GM12878 (cell line): ENCODE measurements at regions not wholly inside any gene's neighbourhood (a gene's known extent, or its start where the extent isn't known, plus 50 kb on each side); places are given as distances from the start of the nearest gene placed in this dataset.

Experiments
- ATAC-seq: fragments of 200-7000 bp; cut with Tn5 transposase; 3 replicates; pipeline ENCODE4 v1.9.1; 2020; ENCODE audit warnings: mild to moderate bottlenecking, moderate library complexity
- BruUV-seq: library from RNA; stranded (reverse); fragments of 400-500 nt; replicated peaks from 2 replicates; lab custom pipeline; 2021; lab: Mats Ljungman, UMichigan
- CTCF ChIA-PET: fragments of 300-600 bp; sonication (Branson Sonifier 250); formaldehyde crosslinking; extraction: SDS; loops from one replicate; lab custom pipeline; 2021; ENCODE audit warnings: inconsistent platforms; lab: Yijun Ruan, JAX
- POLR2A ChIA-PET: fragments of 350-600 bp; formaldehyde crosslinking; extraction: SDS; loops from one replicate; lab custom pipeline; 2021; ENCODE audit warnings: inconsistent platforms; lab: Charles Lee
- RAD21 ChIA-PET: fragments of 300-600 bp; sonication (Branson Sonifier 250); formaldehyde crosslinking; loops from one replicate; lab custom pipeline; 2023; ENCODE audit warnings: antibody characterized with exemption; ENCODE audit not compliant: unreplicated experiment; lab: Charles Lee
- SMC1A ChIA-PET: fragments of 300-600 bp; sonication (Branson Sonifier 250); formaldehyde crosslinking; loops from one replicate; lab custom pipeline; 2023; ENCODE audit not compliant: unreplicated experiment, uncharacterized antibody; lab: Charles Lee
- DNase-seq: peaks from one replicate; pipeline ENCODE4 v3.0.0-alpha.2; 2011; ENCODE audit warnings: low read depth, low spot score
- FAIRE-seq: peaks from 3 replicates; lab custom pipeline; 2011; peaks lifted over from hg19 to GRCh38; lab: Jason Lieb, UNC
- H2AFZ ChIP-seq: 2 replicates; pipeline ENCODE4 v1.6.0; 2011; ENCODE audit warnings: low read depth, low read length, control low read depth; ENCODE audit not compliant: control insufficient read depth
- H3K27ac ChIP-seq: 2 replicates; pipeline ENCODE4 v1.5.1; 2011; ENCODE audit warnings: control low read depth; ENCODE audit not compliant: control insufficient read depth, insufficient read depth
- H3K27me3 ChIP-seq, 2 experiments: replicated peaks in 1 of 2; 2 replicates each; pipeline versions ENCODE4 v1.6.0 to v1.6.1; 2011; ENCODE audit warnings: low read length in 1 of 2; ENCODE audit not compliant: control insufficient read depth in 2 of 2, insufficient read depth in 2 of 2
- H3K36me3 ChIP-seq, 2 experiments: 2 replicates each; pipeline ENCODE4 v1.5.1; 2011; ENCODE audit warnings: low read length in 1 of 2; ENCODE audit not compliant: control insufficient read depth in 2 of 2, insufficient read depth in 2 of 2
- H3K4me1 ChIP-seq: 2 replicates; pipeline ENCODE4 v1.6.1; 2011; ENCODE audit warnings: mild to moderate bottlenecking, low read length, moderate library complexity, mixed read lengths; ENCODE audit not compliant: control insufficient read depth, insufficient read depth
- H3K4me2 ChIP-seq: 2 replicates; pipeline ENCODE4 v1.6.0; 2011; ENCODE audit warnings: control low read depth; ENCODE audit not compliant: control insufficient read depth, insufficient read depth
- H3K4me3 ChIP-seq: fragments of 200-600 bp; sonication (generic); 2 replicates; pipeline ENCODE4 v1.5.1; 2016
- H3K79me2 ChIP-seq: 2 replicates; pipeline ENCODE4 v1.6.0; 2011; ENCODE audit warnings: low read length; ENCODE audit not compliant: control insufficient read depth, insufficient read depth
- H3K9ac ChIP-seq: 2 replicates; pipeline ENCODE4 v1.8.0; 2011; ENCODE audit warnings: low read length, control low read depth, mixed read lengths; ENCODE audit not compliant: control insufficient read depth, insufficient read depth
- H3K9me3 ChIP-seq: replicated peaks from 3 replicates; pipeline ENCODE4 v1.5.1; 2011; ENCODE audit warnings: mild to moderate bottlenecking, low read length; ENCODE audit not compliant: control insufficient read depth, insufficient read depth
- H4K20me1 ChIP-seq: 2 replicates; pipeline ENCODE4 v1.6.0; 2011; ENCODE audit not compliant: control insufficient read depth, insufficient read depth
- BRCA1 ChIP-seq: IDR thresholded peaks from 2 replicates; pipeline ENCODE4 v1.6.1; 2011; ENCODE audit warnings: low read depth, low read length, improper control_type of control experiment
- CEBPB ChIP-seq, 2 experiments: fragments of 150-350 bp in 1 of 2; IDR thresholded peaks; 2 replicates each; pipeline ENCODE4 v1.6.1; 2012 to 2014; ENCODE audit warnings: low read depth in 2 of 2, low read length in 2 of 2, borderline replicate concordance in 1 of 2, inconsistent platforms in 1 of 2
- CHD1 ChIP-seq: IDR thresholded peaks from 2 replicates; pipeline ENCODE4 v1.6.1; 2012; ENCODE audit warnings: low read depth, low read length, improper control_type of control experiment
- CREB1 ChIP-seq: IDR thresholded peaks from 2 replicates; pipeline ENCODE4 v1.6.1; 2012; ENCODE audit warnings: low read depth, mild to moderate bottlenecking, inconsistent platforms
- DPF2 ChIP-seq: fragments of 450-650 bp; IDR thresholded peaks from 2 replicates; pipeline ENCODE4 v1.6.1; 2017; ENCODE audit warnings: mild to moderate bottlenecking
- FOS ChIP-seq: IDR thresholded peaks from 3 replicates; pipeline ENCODE4 v1.6.1; 2011; ENCODE audit warnings: borderline replicate concordance; ENCODE audit not compliant: insufficient read length; ENCODE audit errors: extremely low read depth
- HDAC2 ChIP-seq: fragments of 200-600 bp; sonication (generic); IDR thresholded peaks from 2 replicates; pipeline ENCODE4 v1.6.1; 2017
- LARP7 ChIP-seq: fragments of 450-650 bp; IDR thresholded peaks from 2 replicates; pipeline ENCODE4 v1.6.1; 2017; ENCODE audit warnings: mild to moderate bottlenecking
- POLR2AphosphoS5 ChIP-seq: IDR thresholded peaks from 2 replicates; pipeline ENCODE4 v1.6.1; 2011; ENCODE audit warnings: mild to moderate bottlenecking, low read length, inconsistent platforms
- YBX1 ChIP-seq: fragments of 450-650 bp; IDR thresholded peaks from 2 replicates; pipeline ENCODE4 v1.6.1; 2016; ENCODE audit warnings: antibody characterized with exemption
- WGBS: methylation state at CpG from one replicate; pipeline ENCODE4 v1.1.6; 2016; ENCODE audit warnings: low lambda C conversion rate; ENCODE audit not compliant: insufficient replicate concordance, insufficient coverage; ENCODE audit errors: missing lambda C conversion rate; 5-methylcytosine and 5-hydroxymethylcytosine counted together
- in situ Hi-C: fragments of 300-500 bp; cut with MboI; formaldehyde crosslinking; loops from 9 replicates; pipeline ENCODE4 v1.14.3; 2018; ENCODE audit warnings: mixed read lengths
- intact Hi-C: fragments of 100-400 bp; cut with micrococcal nuclease; formaldehyde crosslinking; loops from one replicate; pipeline ENCODE4 v1.14.2; 2022; ENCODE audit not compliant: unreplicated experiment
- TF ChIP-seq, protein P1 (sequence below): fragments of 450-650 bp; IDR thresholded peaks from 2 replicates; pipeline ENCODE4 v1.6.1; 2017; ENCODE audit warnings: low read depth, mild to moderate bottlenecking, moderate library complexity

DNA sequence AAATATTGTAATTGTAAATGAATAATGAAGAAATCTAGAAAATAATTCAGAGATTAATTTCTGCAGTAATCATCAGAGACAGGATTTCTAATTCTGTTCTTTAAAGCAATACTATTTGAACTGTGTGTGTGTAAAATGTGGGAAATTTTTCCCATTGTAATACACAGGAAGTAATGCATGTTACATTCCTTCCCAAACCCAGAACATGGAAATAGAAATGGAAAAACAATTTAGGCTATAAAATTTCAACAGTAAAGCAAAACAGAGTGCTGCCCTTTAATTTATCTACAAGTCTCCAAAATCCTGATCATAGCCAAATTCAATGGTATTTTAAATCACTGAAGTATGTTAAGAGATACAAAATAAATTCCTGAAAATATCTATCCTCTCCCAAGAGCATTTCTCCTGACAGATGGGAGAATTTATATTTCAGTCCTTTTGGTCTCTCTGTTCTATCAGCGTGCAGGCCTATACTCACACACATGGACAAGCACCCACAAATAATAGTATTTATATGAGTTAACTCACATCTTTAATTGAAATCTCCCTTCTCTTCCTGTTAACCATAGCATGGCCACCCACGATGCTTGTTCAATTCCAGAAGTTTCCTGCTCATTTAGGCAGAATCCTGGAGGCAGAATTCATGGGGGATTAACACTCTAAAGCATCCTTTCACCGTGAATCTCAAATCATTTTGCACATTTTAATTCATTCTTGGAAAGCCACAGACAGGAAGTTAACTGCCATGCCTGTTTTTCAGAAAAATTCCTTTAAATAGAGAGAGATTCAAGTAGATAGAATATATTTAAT, 1465.4 kb upstream of the FLRT2 start:
- H3K4me3 ChIP-seq: no peak overlapping the region
- no peak for FAIRE-seq
- H2AFZ ChIP-seq: no peak overlapping the region
- intact Hi-C loops: no loop called here
- SMC1A ChIA-PET: no interaction called here
- no peaks in the 10 kb centered on the region for H4K20me1 ChIP-seq
- ATAC-seq: no peak
- H3K79me2 ChIP-seq: no peaks in the 10 kb centered on the region
- CTCF ChIA-PET: no interaction called here
- DNase-seq: no peak
- no peak overlapping the region for H3K4me2 ChIP-seq
- no peaks in the 10 kb centered on the region for H3K27me3 ChIP-seq
- BruUV-seq: no TSS peak
- TF ChIP-seq CREB1 (no peak), CHD1 (no peak), CEBPB (IDR thresholded peaks at IDR 0.05; ENCODE audit: borderline replicate concordance in 1 of 2, low read depth in 2 of 2, low read length in 2 of 2) (no peak), HDAC2 (no peak), YBX1 (no peak), DPF2 (no peak), LARP7 (no peak), FOS (no peak), BRCA1 (no peak), POLR2AphosphoS5 (no peak)
- TF ChIP-seq, protein P1, sequence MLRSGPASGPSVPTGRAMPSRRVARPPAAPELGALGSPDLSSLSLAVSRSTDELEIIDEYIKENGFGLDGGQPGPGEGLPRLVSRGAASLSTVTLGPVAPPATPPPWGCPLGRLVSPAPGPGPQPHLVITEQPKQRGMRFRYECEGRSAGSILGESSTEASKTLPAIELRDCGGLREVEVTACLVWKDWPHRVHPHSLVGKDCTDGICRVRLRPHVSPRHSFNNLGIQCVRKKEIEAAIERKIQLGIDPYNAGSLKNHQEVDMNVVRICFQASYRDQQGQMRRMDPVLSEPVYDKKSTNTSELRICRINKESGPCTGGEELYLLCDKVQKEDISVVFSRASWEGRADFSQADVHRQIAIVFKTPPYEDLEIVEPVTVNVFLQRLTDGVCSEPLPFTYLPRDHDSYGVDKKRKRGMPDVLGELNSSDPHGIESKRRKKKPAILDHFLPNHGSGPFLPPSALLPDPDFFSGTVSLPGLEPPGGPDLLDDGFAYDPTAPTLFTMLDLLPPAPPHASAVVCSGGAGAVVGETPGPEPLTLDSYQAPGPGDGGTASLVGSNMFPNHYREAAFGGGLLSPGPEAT: no peak
- TF ChIP-seq, all 136 proteins: peak for 0
- ChIA-PET POLR2A (no interaction called here), RAD21 (no interaction called here)
- H3K9me3 ChIP-seq: no peaks in the 10 kb centered on the region
- 0% methylated on average over 3 of the region's 3 CpGs for WGBS
- H3K4me1 ChIP-seq: no peaks in the 10 kb centered on the region
- no peak overlapping the region for H3K27ac ChIP-seq
- in situ Hi-C loops: no loop called here
- no peak overlapping the region for H3K9ac ChIP-seq
- no peaks in the 10 kb centered on the region for H3K36me3 ChIP-seq
